IMR-90 (cell line): ENCODE measurements at regions not wholly inside any gene's neighbourhood (a gene's known extent, or its start where the extent isn't known, plus 50 kb on each side); places are given as distances from the start of the nearest gene placed in this dataset.

Source experiments
- ATAC-seq: fragments of 200-7000 bp; cut with Tn5 transposase; 2 replicates; pipeline ENCODE4 v1.9.1; 2020; ENCODE audit warnings: low read depth, mild to moderate bottlenecking, moderate library complexity
- BruUV-seq: library from RNA; stranded (reverse); fragments of 400-500 nt; replicated peaks from 2 replicates; lab custom pipeline; 2021; lab: Mats Ljungman, UMichigan
- CTCF ChIA-PET: fragments of 300-600 bp; formaldehyde crosslinking; extraction: SDS; loops from one replicate; lab custom pipeline; 2021; ENCODE audit warnings: antibody characterized with exemption; lab: Yijun Ruan, JAX
- POLR2A ChIA-PET: fragments of 300-600 bp; sonication (Branson Sonifier 250); formaldehyde crosslinking; loops from one replicate; lab custom pipeline; 2022; ENCODE audit warnings: antibody characterized with exemption; ENCODE audit not compliant: unreplicated experiment; lab: Charles Lee
- DNase-seq: peaks from one replicate; pipeline ENCODE4 v3.0.0; 2013
- H2AFZ ChIP-seq: replicated peaks from 2 replicates; pipeline ENCODE3; 2013; ENCODE audit warnings: low read length, mild to moderate bottlenecking; ENCODE audit not compliant: poor library complexity
- H2AK5ac ChIP-seq: 2 replicates; pipeline ENCODE4 v1.6.1; 2013; ENCODE audit warnings: low read depth, low read length, inconsistent platforms
- H2AK9ac ChIP-seq: replicated peaks from 2 replicates; pipeline ENCODE3; 2013; ENCODE audit warnings: mild to moderate bottlenecking, low read depth, low read length, moderate library complexity; ENCODE audit not compliant: poor library complexity
- H2BK120ac ChIP-seq: 2 replicates; pipeline ENCODE4 v1.6.1; 2013; ENCODE audit warnings: low read depth, low read length, inconsistent platforms
- H2BK15ac ChIP-seq: 3 replicates; pipeline ENCODE4 v1.6.1; 2013; ENCODE audit warnings: low read depth, low read length, inconsistent platforms
- H2BK20ac ChIP-seq: 2 replicates; pipeline ENCODE4 v1.6.1; 2013; ENCODE audit warnings: low read depth, mild to moderate bottlenecking, inconsistent platforms, low read length, moderate library complexity
- H2BK5ac ChIP-seq: 2 replicates; pipeline ENCODE4 v1.6.1; 2013; ENCODE audit warnings: mild to moderate bottlenecking, low read depth, low read length, inconsistent platforms; ENCODE audit not compliant: poor library complexity, severe bottlenecking
- H3K14ac ChIP-seq: replicated peaks from 2 replicates; pipeline ENCODE4 v1.6.1; 2013; ENCODE audit warnings: low read depth, low read length, inconsistent platforms
- H3K18ac ChIP-seq: 2 replicates; pipeline ENCODE4 v1.6.1; 2013; ENCODE audit warnings: low read depth, low read length, control low read depth
- H3K23ac ChIP-seq: 2 replicates; pipeline ENCODE4 v1.6.1; 2013; ENCODE audit warnings: low read depth, low read length, inconsistent platforms
- H3K27ac ChIP-seq: 2 replicates; pipeline ENCODE4 v1.5.1; 2013; ENCODE audit warnings: mild to moderate bottlenecking, control low read depth, low read length; ENCODE audit not compliant: insufficient read depth
- H3K27me3 ChIP-seq: 2 replicates; pipeline ENCODE4 v1.6.1; 2013; ENCODE audit warnings: low read length; ENCODE audit not compliant: control insufficient read depth, insufficient read depth
- H3K36me3 ChIP-seq: 2 replicates; pipeline ENCODE4 v1.6.1; 2013; ENCODE audit warnings: low read length, mixed read lengths; ENCODE audit not compliant: control insufficient read depth, insufficient read depth
- H3K4ac ChIP-seq: 2 replicates; pipeline ENCODE4 v1.6.1; 2013; ENCODE audit warnings: low read depth, low read length, inconsistent platforms
- H3K4me1 ChIP-seq: 2 replicates; pipeline ENCODE4 v1.6.1; 2013; ENCODE audit warnings: low read length, mixed read lengths; ENCODE audit not compliant: control insufficient read depth, insufficient read depth
- H3K4me2 ChIP-seq: 2 replicates; pipeline ENCODE4 v1.6.1; 2013; ENCODE audit warnings: low read depth, mild to moderate bottlenecking, control low read depth, low read length, moderate library complexity
- H3K4me3 ChIP-seq: 2 replicates; pipeline ENCODE4 v1.5.1; 2013; ENCODE audit warnings: low read depth, mild to moderate bottlenecking, control low read depth, low read length, moderate library complexity; ENCODE audit not compliant: insufficient read depth
- H3K56ac ChIP-seq: 2 replicates; pipeline ENCODE4 v1.6.1; 2013; ENCODE audit warnings: low read length, inconsistent platforms; ENCODE audit not compliant: insufficient read depth; ENCODE audit errors: extremely low read depth
- H3K79me1 ChIP-seq, 2 experiments: 2 replicates each; pipeline ENCODE4 v1.6.1; 2013; ENCODE audit warnings: low read length in 2 of 2, inconsistent platforms in 1 of 2, low read depth in 1 of 2
- H3K9ac ChIP-seq: 2 replicates; pipeline ENCODE4 v1.6.1; 2013; ENCODE audit warnings: low read depth, low read length, control low read depth
- H3K9me1 ChIP-seq: 2 replicates; pipeline ENCODE4 v1.6.1; 2013; ENCODE audit warnings: low read length, inconsistent platforms; ENCODE audit not compliant: insufficient read depth
- H3K9me3 ChIP-seq: 2 replicates; pipeline ENCODE4 v1.6.1; 2013; ENCODE audit warnings: low read length; ENCODE audit not compliant: control insufficient read depth, insufficient read depth
- H4K20me1 ChIP-seq: 2 replicates; pipeline ENCODE4 v1.6.1; 2013; ENCODE audit warnings: low read length, inconsistent platforms; ENCODE audit not compliant: insufficient read depth
- H4K5ac ChIP-seq: 2 replicates; pipeline ENCODE4 v1.6.1; 2013; ENCODE audit warnings: mild to moderate bottlenecking, low read depth, low read length, control low read depth
- H4K8ac ChIP-seq, 2 experiments: 2 replicates each; pipeline ENCODE4 v1.6.1; 2013; ENCODE audit warnings: low read depth in 2 of 2, low read length in 2 of 2, control low read depth in 1 of 2, inconsistent platforms in 1 of 2
- H4K91ac ChIP-seq: 2 replicates; pipeline ENCODE4 v1.6.1; 2013; ENCODE audit warnings: low read depth, low read length, inconsistent platforms; ENCODE audit not compliant: insufficient read depth
- BHLHE40 ChIP-seq: fragments of 150-350 bp; IDR thresholded peaks from 2 replicates; pipeline ENCODE4 v1.6.1; 2016; ENCODE audit warnings: mild to moderate bottlenecking, low read depth, low read length
- CEBPB ChIP-seq: IDR thresholded peaks from 2 replicates; pipeline ENCODE4 v1.6.1; 2012; ENCODE audit warnings: low read depth, low read length, improper control_type of control experiment
- MAFK ChIP-seq: IDR thresholded peaks from 2 replicates; pipeline ENCODE4 v1.6.1; 2012; ENCODE audit warnings: low read depth, low read length, improper control_type of control experiment
- MXI1 ChIP-seq: IDR thresholded peaks from 2 replicates; pipeline ENCODE4 v1.6.1; 2012; ENCODE audit warnings: low read depth, mild to moderate bottlenecking, low read length, moderate library complexity, borderline replicate concordance
- NFE2L2 ChIP-seq: fragments of 150-350 bp; IDR thresholded peaks from 2 replicates; pipeline ENCODE4 v1.6.1; 2016; ENCODE audit warnings: low read depth, mild to moderate bottlenecking, low read length
- RCOR1 ChIP-seq: IDR thresholded peaks from 2 replicates; pipeline ENCODE4 v1.6.1; 2012; ENCODE audit warnings: mild to moderate bottlenecking, low read length, improper control_type of control experiment; ENCODE audit not compliant: insufficient replicate concordance
- SMC3 ChIP-seq: fragments of 150-350 bp; IDR thresholded peaks from 2 replicates; pipeline ENCODE4 v1.6.1; 2016; ENCODE audit warnings: low read depth, mild to moderate bottlenecking, antibody characterized with exemption, low read length, moderate library complexity
- WGBS, 2 experiments: methylation state at CpG; one replicate each; pipeline versions ENCODE4 v1.1.5 to v1.1.7; 2013; ENCODE audit warnings: missing lambda C conversion rate in 2 of 2; ENCODE audit not compliant: insufficient read length in 1 of 2; ENCODE audit errors: extremely low coverage in 2 of 2; 5-methylcytosine and 5-hydroxymethylcytosine counted together
- dilution Hi-C: fragments of 300-500 bp; cut with HindIII; formaldehyde crosslinking; loops from one replicate; pipeline ENCODE4 v1.14.3; 2018; ENCODE audit warnings: low sequenced_read_pairs; ENCODE audit not compliant: unreplicated experiment
- in situ Hi-C: fragments of 300-500 bp; cut with MboI; formaldehyde crosslinking; loops from 3 replicates; pipeline ENCODE4 v1.14.3; 2019; ENCODE audit warnings: low sequenced_read_pairs, inconsistent platforms, mixed read lengths
- intact Hi-C: fragments of 100-400 bp; cut with micrococcal nuclease; formaldehyde crosslinking; loops from 2 replicates; pipeline ENCODE4 v1.10.0; 2022
- TF ChIP-seq, protein P1 (sequence below): conservative IDR thresholded peaks from 2 replicates; pipeline ENCODE4 v1.5.1; 2012; ENCODE audit warnings: mild to moderate bottlenecking, low read depth, low read length, improper control_type of control experiment

DNA sequence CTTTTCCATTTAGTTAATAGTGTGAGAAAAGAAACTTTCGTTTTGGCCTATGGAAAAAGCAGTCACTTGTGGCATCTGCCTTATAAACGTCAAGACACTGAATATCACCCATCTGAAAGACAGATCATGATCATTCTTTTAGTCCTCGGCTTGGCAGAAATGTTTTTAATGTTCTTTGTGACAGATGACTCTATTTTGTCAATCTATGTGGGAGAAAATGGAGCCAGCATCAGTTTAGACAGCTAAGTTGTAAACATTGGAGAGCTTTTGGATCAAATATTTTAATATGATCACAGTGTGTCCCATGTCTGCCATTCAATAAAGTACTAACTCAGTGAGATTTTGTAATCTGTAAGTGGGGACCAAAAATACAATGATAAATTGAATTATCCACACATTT lies 85.1 kb upstream of the LUZP2 start:
- Histone ChIP-seq H3K56ac (no peak overlapping the region), H3K4me3 (no peak overlapping the region), H4K5ac (no peak overlapping the region), H3K23ac (no peak overlapping the region), H2AK9ac (no peak overlapping the region), H3K14ac (no peak overlapping the region), H2BK120ac (no peak overlapping the region), H3K27me3 (no peaks in the 10 kb centered on the region), H3K27ac (no peak overlapping the region), H3K4ac (no peak overlapping the region), H3K4me1 (no peaks in the 10 kb centered on the region), H3K9me3 (no peaks in the 10 kb centered on the region), H3K18ac (no peak overlapping the region), H4K20me1 (no peaks in the 10 kb centered on the region), H4K8ac (no peak overlapping the region), H3K36me3 (no peaks in the 10 kb centered on the region), H3K79me1 (no peaks in the 10 kb centered on the region), H2AFZ (no peak overlapping the region), H4K91ac (no peak overlapping the region), H2BK5ac (no peak overlapping the region), H2AK5ac (no peak overlapping the region), H3K4me2 (no peak overlapping the region), H2BK20ac (no peak overlapping the region), H3K9ac (no peak overlapping the region), H2BK15ac (no peak overlapping the region), H3K9me1 (no peaks in the 10 kb centered on the region)
- CTCF ChIA-PET, result interaction anchor here (0.6 kb wide), 1 partner anchor 11 kb away, joined by 3 read pairs; no protein-coding TSS in a partner anchor
- DNase-seq (no peak), ATAC-seq (no peak)
- TF ChIP-seq CEBPB (no peak), BHLHE40 (no peak), NFE2L2 (no peak), MXI1 (no peak), MAFK (no peak), SMC3 (no peak), RCOR1 (no peak)
- TF ChIP-seq, protein P1, sequence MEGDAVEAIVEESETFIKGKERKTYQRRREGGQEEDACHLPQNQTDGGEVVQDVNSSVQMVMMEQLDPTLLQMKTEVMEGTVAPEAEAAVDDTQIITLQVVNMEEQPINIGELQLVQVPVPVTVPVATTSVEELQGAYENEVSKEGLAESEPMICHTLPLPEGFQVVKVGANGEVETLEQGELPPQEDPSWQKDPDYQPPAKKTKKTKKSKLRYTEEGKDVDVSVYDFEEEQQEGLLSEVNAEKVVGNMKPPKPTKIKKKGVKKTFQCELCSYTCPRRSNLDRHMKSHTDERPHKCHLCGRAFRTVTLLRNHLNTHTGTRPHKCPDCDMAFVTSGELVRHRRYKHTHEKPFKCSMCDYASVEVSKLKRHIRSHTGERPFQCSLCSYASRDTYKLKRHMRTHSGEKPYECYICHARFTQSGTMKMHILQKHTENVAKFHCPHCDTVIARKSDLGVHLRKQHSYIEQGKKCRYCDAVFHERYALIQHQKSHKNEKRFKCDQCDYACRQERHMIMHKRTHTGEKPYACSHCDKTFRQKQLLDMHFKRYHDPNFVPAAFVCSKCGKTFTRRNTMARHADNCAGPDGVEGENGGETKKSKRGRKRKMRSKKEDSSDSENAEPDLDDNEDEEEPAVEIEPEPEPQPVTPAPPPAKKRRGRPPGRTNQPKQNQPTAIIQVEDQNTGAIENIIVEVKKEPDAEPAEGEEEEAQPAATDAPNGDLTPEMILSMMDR, result no peak
- no TSS peak for BruUV-seq
- WGBS, 2 experiments, result no CpG with 5 or more reads among the region's 3 CpGs
- POLR2A ChIA-PET, result interaction anchor here (0.6 kb wide), 1 partner anchor 1538 kb away, joined by 6 read pairs; no protein-coding TSS in a partner anchor
- intact Hi-C loops, result no loop called here
- in situ Hi-C loops, result no loop called here
- dilution Hi-C loops, result no loop called here
